SK-N-DZ (cell line): ENCODE measurements at regions not wholly inside any gene's neighbourhood (a gene's known extent, or its start where the extent isn't known, plus 50 kb on each side); places are given as distances from the start of the nearest gene placed in this dataset.
"Not testable (repeated sequence)": the region's sequence is repeated elsewhere in the genome, so short reads cannot be mapped to it uniquely, and the experiment has no call there.

ENCODE experiments used
- DNase-seq: peaks from one replicate; pipeline ENCODE4 v3.0.0-alpha.2; 2015; ENCODE audit warnings: low spot score

DNA sequence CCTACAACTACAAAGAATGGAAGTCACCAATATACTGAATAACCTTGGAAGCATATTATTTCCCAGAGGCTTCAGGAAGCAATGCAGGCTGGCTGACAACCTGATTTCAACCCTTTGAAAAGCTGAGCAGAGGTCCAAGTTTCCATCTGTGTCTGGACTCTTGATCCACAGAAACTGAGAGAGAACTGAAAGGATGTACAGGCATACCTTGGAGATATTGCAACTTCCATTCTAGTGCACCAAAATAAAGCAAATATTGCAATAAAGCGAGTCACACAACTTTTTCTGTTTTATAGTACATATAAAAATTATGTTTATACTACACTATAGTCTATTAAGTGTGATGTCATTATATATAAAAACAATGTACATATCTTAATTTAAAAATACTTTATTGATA is 85.3 kb downstream of the TYW3 start:
- no peak for DNase-seq

DNA sequence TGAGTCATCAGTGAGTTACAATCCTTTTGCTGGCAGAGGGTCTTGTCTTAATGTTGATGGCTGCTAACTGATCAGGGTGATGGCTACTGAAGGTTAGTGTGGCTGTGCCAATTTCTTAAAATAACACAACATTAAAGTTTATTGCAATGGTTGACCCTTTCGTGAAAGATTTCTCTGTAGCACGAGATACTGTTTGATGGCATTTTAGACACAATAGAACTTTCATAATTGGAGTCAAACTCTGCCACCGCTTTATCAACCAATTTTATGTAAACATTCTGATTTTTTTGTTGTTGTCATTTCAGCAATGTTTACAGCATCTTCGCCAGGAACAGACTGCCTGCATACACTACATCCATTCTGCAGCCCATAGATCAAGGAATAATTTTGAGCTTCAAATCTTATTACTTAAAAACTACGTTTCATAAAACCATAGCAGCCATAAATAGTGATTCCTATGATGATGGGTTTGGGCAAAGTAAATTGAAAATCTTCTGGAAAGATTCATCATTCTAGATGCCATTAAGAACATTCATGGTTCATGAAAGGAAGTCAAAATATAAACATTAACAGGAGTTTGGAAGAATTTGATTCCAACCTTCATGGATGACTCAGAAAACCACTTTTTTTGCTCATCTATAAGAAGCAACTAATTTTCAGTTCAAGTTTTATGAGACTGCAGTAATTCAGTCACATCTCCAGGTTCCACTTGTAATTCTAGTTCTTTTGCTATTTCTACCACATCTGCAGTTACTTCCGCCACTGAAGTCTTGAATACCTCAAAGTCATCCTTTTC is 85.9 kb downstream of the TYW3 start:
- DNase-seq, result no peak

DNA sequence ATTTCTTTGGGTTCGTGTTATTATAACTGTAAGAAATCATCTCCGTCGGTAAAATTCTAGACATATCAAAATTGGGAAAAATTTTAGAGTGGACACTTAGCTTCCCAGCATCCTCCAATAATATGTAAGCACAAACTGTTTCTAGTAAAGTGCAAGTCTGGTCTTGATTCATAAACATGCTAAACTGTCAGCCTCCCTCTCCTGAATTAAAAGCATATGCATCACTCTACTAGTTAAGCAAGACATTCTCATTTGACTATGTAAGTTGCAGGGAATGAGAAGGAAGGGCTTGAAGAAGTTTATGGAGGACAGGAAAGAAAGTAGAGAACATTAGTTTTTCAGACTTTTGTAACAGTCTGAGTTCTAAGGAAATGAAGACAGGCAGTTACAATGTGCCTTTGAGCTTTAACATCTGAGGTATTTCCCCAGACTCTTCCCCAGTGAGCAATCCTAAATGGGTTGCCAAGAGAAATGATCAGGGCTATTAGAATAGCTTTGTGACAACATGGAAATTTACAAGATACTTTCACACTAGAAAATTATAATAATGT is 90.0 kb downstream of the TYW3 start:
- DNase-seq, result no peak

DNA sequence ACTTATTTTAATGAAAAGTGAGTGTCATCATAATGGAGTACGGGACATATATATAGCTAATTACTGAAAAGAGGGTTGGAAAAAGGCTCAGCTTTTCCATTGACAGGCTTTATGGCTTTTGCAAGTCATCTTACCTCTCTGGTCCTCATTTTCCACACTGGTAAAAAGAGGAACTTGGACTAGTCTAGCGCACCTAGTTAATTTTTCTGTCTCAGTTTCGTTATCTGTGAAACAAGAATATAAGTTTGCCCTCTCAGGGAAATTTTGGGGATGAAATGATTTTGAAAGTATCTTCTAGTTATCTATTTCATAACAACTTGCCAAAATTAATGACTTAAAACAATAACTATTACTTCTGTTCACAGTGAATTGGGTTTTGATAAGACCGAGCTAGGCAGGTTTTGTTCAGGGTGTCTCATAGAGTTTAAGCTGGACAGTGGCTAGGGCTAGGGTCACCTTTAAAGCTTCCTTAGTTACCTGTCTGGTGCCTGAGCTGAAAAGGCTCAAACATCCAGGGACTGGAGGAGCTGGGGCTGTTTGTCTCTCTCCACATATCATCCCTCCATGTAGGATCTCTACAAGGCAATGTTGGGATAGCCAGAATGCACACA is 91.7 kb downstream of the TYW3 start:
- no peak for DNase-seq

DNA sequence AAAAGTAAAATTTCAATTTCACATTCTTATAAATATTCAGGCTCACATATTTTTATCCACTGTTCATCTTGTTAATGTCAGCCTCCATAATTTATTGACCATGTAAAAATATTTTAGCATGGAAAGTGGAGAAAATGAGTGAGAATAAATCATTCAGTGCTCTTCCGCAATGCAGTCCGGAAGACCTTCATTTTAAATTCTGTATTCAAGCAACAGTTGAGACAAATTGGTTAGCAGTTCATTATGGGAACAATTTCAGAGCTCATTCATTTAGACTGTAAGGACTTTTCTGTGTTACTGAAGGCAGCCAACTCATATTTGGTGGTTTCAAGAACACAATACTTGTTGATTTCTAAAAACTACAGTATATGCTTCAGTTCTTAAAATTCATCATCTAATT is 97.8 kb downstream of the TYW3 start:
- no peak for DNase-seq

DNA sequence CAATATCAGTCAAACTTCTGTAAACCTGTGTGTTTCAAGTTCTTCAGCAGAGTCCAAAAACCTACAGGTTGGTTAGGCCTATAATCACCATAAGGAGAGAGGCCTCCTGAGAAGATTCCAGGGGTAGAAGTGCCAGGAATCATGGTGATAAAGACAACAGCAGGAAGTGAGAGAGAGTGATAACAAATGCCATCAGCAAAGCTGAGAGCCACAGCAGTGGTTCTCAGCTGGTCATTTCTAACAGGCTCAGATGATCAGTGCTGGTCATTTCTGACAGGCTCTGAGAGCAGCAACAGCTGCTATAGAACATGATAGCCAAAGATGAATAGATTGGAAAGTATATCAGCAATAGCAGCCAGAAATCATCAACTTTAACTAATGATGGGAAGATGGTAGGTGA is 101.3 kb downstream of the TYW3 start:
- DNase-seq, result no peak

DNA sequence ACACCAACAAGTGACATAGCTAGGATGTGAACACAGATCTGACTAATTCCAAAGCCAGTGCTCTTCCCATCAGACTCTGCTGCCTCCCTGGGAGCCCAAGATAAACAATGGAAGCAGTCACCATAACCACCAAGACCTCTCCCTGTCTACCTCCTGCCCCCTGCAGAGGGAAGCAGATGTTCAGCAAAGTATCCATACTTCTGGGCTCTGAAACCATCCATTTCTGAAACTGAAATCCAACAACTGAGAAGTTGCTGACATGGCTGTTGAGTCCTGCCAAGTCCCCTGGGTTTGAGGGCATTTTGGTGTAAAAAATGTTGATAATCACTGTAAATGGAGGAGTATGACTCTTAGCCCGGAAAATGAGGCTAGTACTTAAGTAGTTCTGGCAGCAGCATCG is 102.1 kb downstream of the TYW3 start:
- DNase-seq, result no peak

DNA sequence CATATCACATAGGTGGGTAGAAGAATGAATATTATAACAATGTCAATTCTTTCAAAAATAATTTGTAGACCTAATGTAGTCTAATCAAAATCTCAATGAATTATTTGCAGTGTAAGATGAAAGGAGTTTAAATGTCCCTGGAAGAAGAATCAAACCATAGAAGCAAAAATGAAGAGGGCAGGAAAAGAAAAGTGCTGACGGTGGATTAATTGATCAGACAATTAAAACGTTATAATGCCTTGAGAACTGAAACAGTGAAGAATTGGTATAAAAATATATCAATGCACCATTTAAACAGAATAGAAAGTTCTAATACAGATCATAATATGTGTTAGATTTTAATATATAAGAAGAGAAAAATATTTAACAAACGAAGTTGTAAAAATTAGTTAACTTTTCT is 109.8 kb downstream of the TYW3 start:
- DNase-seq, result no peak

DNA sequence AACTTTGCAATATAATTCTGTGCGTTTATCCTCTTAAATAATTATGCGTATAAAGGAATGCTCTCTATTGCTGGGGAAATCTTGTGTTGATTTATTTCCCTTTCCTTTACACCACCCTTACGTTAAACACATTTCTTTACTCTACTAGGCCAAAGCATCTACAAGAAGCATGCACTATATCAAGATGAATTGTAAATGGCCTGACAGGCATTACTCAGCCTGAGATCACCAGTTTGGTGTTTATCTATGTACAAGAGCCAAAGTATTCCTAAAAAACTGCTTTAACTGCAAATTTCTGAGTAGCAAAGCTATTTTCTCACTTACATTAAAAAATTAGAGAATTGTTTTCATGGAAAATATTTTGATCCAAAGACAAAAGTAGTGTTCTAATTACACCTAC is 114.8 kb downstream of the TYW3 start:
- no peak for DNase-seq

DNA sequence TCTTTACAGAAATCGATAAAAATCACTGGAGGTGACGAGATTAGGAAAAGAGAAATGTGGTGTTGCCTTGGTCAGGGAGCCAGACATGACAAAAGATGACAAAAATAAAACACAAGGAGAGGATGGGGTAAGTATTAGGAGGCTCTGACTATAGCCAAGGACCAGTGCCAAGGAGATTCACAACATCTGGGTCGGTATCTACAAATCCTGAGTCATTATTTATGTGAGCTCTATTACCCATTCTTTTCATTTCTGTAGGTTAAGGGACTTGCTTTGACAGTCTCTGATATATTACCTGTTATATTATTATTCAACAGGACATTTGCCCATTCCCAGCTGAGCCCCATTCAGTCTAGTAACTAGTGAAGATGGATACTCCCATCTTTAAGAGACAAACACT is 120.8 kb downstream of the TYW3 start:
- DNase-seq, result no peak

DNA sequence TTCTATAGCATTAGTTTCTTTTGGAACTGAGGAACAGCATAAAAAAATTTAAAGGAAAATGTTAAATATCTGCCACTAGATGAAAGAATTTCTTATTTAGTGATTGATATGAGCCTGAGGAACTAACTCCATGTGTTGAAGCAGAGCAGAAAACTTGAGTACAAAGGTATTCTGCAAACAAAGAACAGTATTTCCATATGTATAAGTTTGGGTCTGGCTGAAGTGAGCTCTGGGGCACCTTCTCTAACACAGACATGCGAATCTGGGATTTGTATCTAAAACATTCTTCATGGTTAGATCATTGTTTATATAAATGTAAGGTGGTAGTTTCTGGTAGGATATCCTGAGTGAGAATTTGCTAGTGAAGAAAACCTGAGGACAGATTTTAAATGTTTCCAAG is 123.2 kb downstream of the TYW3 start:
- DNase-seq, result no peak

DNA sequence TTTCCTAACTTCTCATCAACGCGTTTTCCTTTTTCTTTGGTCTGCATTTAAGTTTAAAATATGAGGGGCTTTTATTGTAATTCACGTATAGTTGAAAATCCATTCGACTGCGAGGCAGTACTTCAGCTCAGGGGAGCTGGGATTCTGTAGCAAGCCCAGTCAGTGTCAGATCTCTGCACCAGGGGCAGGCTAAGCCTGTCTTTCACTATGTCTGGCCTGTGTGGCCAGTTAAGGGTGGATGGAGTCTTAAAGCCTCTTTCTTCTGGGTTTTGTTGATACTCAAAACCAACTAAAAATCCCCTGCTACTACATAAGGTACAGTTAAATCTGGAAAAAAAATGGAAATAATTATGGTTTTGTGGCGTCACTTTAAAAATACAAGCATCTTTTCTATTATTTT is 124.7 kb downstream of the TYW3 start:
- no peak for DNase-seq

DNA sequence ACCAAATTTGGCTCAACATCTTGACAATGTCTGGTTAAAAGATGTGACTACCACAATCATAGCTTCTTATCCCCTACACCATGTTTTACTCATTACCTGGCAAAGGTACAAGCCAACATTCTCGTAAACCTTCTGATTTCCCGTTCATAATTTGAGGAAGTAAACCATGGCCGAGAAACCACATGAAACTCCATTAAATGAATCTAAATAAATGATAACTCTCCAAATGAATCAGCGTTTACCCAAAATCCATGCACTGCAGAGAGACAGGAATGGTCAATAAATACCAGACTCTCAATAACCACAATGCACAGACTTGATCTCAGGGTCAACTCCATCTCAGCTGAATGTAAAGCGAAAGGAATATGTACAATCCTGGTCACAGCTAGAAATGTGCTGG is 125.2 kb downstream of the TYW3 start:
- no peak for DNase-seq

DNA sequence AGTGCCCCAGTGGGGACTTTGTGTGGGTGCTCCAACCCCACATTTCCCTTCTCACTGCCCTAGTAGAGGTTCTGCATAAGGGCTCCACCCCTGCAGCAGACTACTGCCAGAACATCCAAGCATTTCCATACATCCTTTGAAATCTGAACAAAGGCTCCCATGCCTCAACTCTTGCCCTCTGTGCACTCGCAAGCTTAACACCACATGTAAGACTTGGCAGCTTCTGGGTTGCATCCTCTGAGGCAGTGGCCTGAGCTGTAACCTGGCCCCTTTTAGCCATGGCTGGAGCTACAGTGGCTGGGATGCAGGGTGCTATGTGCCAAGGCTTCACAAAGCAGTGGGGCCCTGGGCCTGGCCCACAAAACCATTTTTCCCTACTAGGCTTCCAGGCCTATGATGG is 128.9 kb downstream of the TYW3 start:
- DNase-seq, result no peak

DNA sequence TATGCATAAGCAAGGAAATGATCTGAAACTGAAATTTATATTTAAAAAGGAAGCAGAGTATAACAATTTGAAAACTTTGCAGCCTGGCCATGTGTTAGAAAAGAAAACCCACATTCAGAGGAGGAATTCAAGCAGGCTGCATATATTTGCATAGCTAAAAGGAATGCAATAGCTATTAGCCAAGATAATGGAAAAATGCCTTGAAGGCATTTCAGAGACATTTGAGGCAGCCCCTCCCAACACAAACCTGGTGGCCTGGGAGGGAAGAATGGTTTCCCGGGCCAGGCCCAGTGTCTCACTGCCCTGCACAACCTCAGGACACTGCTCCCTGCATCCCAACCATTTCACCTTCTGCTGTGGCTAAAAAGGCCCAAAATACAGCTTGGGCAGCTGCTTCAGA is 136.8 kb downstream of the TYW3 start:
- DNase-seq, result no peak

DNA sequence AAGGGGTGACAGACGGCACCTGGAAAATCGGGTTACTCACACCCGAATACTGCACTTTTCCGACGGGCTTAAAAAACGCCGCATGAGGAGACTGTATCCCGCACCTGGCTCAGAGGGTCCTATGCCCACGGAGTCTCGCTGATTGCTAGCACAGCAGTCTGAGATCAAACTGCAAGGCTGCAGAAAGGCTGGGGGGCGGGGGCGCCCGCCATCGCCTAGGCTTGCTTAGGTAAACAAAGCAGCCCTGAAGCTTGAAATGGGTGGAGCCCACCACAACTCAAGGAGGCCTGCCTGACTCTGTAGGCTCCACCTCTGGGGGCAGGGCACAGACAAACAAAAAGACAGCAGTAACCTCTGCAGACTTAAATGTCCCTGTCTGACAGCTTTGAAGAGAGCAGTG is 144.4 kb downstream of the TYW3 start:
- not testable (repeated sequence) for DNase-seq

DNA sequence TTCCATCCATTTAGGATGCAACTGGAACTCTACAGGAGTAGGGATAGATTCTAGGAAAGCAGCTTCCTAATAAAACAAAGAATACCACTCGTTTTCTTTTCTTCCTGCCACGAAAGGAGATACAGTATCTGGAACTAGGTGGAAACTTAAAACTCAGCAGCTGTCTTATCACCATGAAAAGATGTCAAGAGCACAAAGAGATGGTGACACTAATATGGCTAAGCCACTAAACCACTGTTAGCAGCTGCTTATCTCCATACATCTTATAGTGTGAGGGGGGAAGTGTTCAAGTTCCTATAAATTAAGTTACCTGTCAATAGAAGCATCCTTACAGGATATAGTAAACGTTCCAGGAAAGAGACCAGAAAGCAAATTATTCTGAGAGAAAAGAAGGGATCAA is 162.5 kb downstream of the TYW3 start:
- peak; percentile 20 for DNase-seq

DNA sequence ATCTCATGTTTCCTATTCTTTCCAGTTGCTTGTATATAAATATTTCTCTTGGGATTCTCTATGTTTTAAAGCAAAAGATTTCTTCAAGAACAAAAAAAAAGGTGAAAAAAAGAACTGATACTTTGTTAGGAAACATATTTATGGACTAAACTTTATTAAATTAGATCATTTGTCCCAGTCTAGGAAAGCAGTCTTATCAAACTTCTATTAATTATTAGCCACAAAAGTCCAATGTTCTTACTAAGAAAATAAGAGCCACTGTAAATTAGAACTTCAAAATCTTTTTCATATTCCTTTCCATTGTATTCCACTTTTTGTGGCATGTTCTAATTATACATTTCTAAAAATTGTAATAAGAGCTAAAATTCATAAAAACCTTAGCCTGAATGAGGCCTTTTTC is 175.2 kb downstream of the TYW3 start:
- DNase-seq, result no peak

DNA sequence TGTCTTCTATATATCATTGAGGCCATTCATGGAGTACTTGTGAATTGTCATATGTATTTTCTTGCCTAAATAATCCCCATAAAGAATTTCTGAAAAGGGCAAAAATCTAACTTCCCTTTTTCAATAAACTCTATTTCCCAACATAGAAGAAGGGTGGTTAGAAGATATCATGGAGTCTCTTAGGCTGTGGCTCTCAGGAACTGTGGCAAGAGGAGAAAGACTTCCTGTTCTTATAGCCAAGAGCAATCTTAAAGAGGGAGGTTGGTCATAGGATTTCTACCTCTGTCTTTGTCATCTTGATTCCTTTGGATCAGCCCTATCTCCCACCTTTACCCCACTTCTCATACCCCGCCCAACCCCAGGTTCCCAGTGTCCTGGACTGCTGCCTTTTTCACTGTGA is 175.8 kb downstream of the TYW3 start:
- DNase-seq, result no peak

DNA sequence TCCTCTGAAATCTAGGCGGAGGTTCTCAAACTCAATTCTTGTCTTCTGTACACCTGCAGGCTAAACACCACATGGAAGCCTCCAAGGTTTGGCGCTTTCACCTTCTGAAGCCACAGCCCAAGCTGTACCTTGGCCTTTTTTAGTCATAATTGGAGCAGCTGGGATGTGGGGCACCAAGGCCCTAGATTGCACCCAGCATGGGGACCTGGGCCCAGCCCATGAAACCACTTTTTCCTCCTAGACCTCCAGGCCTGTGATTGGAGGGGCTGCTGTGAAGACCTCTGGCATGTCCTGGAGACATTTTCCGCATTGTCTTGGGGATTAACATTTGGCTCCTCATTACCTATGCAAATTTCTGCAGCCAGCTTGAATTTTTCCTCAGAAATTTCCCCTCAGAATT is 181.0 kb downstream of the TYW3 start:
- DNase-seq, result no peak

DNA sequence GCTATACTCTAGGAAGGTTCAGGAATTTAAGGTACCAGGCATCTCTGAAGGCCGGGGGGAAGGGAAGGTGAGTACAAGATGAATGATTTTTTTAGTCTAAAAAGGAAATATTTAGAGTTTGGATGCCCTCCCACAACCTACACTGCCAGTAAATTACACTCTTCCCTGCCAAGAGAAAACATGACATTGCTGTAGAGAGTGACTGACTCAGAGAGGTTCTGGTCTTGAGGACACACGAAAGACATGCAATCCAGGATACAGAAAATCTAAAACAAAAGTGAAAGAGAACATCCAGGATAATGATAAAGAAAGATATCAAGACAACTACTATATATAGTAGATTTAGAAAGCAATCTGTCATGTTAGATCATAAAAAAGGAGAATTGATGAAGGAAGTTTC is 200.5 kb downstream of the TYW3 start:
- no peak for DNase-seq

DNA sequence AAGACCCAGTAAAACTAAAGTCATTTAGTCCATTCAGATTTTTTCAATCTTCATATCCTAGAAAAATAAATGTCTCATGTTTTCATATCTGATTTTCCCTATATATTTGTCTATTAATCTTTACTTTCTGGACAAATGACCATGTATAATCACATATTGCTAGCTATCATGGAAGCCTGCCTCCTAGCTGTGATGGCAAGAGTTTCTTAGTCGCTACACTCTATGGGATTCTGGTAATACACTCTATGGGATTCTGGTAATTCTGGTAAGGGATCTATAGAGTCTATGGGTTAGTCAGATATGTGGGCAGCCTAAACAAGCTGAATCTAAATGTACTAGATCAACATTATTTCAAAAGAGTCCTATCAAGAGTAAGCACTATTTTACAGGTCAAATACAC is 198.7 kb upstream of the LHX8 start:
- DNase-seq, result no peak

DNA sequence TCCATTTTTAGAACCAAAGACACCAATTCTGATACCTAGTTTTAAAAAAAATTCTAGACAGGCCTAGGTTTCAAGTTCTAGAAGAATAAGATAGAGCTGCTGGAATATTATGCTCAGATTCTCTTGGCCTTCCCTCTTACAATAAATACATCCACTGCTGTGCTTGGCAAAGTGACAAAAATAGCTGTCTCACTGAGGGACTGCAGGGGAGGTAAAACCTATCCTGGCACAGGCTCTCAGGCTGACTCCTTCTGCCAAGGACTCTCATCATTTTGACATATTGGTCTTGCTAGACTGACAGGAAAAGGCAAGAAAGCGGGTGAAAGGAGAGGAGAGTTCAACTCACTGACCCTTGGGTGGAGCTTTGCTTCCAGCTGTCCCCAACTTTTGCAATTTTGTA is 197.0 kb upstream of the LHX8 start:
- DNase-seq, result no peak
